ENCODE measurements at regions not wholly inside any gene's neighbourhood (a gene's known extent, or its start where the extent isn't known, plus 50 kb on each side); places are given as distances from the start of the nearest gene placed in this dataset.

GRCh38 chr4:13190093-13190721 is 293.9 kb downstream of the RAB28 start:
- CTCF ChIA-PET: no interaction called here
- 19% methylated on average over 6 of the region's 6 CpGs for WGBS (ENCODE audit: low lambda C conversion rate)
- no peak for DNase-seq

GRCh38 chr4:13184199-13184598 is 299.9 kb downstream of the RAB28 start:
- Histone ChIP-seq H3K4me1 (ENCODE audit: control insufficient read depth in 1 of 2, insufficient read depth in 2 of 2, low read depth in 1 of 2, low read length in 1 of 2) (no peaks in the 10 kb centered on the region), H3K9me3 (no peaks in the 10 kb centered on the region), H3K79me2 (ENCODE audit: insufficient read depth) (no peaks in the 10 kb centered on the region), H3K27ac (ENCODE audit: low read depth in 2 of 2, low read length in 1 of 2) (no peak overlapping the region), H4K20me1 (ENCODE audit: insufficient read depth) (no peaks in the 10 kb centered on the region), H3K36me3 (replicated peaks in 1 of 2; ENCODE audit: control insufficient read depth in 1 of 2, insufficient read depth in 2 of 2, low read length in 1 of 2) (no peaks in the 10 kb centered on the region), H3K27me3 (ENCODE audit: insufficient read depth) (no peaks in the 10 kb centered on the region), H2AFZ (ENCODE audit: low read depth) (no peak overlapping the region), H3K4me3 (ENCODE audit: low read depth in 2 of 2, low read length in 1 of 2) (no peak overlapping the region), H3K4me2 (no peak overlapping the region), H3F3A (replicated peaks; ENCODE audit: insufficient read depth) (no peaks in the 10 kb centered on the region), H3K9ac (no peak overlapping the region), H3K9me2 (no peaks in the 10 kb centered on the region)
- DNase-seq: no peak
- CTCF ChIA-PET: no interaction called here
- WGBS (ENCODE audit: low lambda C conversion rate): 36% methylated on average over 2 of the region's 2 CpGs
- POLR2A ChIA-PET: no interaction called here
- no peak for TF ChIP-seq FOSL2 (IDR thresholded peaks at IDR 0.05; ENCODE audit: borderline replicate concordance, low read depth)
- TF ChIP-seq SMC3 (IDR thresholded peaks at IDR 0.05; ENCODE audit: low read depth, low read length): no peak

More at GRCh38 chr4:13190093-13190721, 293.9 kb downstream of the RAB28 start:
- Histone ChIP-seq H3K4me2 (no peak overlapping the region), H3K9me3 (no peaks in the 10 kb centered on the region), H3K4me3 (ENCODE audit: low read depth in 2 of 2, low read length in 1 of 2) (no peak overlapping the region), H3K36me3 (replicated peaks in 1 of 2; ENCODE audit: control insufficient read depth in 1 of 2, insufficient read depth in 2 of 2, low read length in 1 of 2) (no peaks in the 10 kb centered on the region), H3K9ac (no peak overlapping the region), H2AFZ (ENCODE audit: low read depth) (no peak overlapping the region), H3K79me2 (ENCODE audit: insufficient read depth) (no peaks in the 10 kb centered on the region), H3K9me2 (no peaks in the 10 kb centered on the region), H3K27ac (ENCODE audit: low read depth in 2 of 2, low read length in 1 of 2) (no peak overlapping the region), H3K4me1 (ENCODE audit: control insufficient read depth in 1 of 2, insufficient read depth in 2 of 2, low read depth in 1 of 2, low read length in 1 of 2) (no peaks in the 10 kb centered on the region), H3K27me3 (ENCODE audit: insufficient read depth) (no peaks in the 10 kb centered on the region), H4K20me1 (ENCODE audit: insufficient read depth) (no peaks in the 10 kb centered on the region), H3F3A (replicated peaks; ENCODE audit: insufficient read depth) (no peaks in the 10 kb centered on the region)
- POLR2A ChIA-PET: no interaction called here
- TF ChIP-seq MXI1 (IDR thresholded peaks at IDR 0.05; ENCODE audit: low read depth, low read length) (no peak), ZBTB33 (IDR thresholded peaks at IDR 0.05; ENCODE audit: borderline replicate concordance, low read depth) (no peak), TAF1 (IDR thresholded peaks at IDR 0.05; ENCODE audit: borderline replicate concordance, low read depth, low read length) (no peak), CHD2 (IDR thresholded peaks at IDR 0.05; ENCODE audit: low read length, partially characterized antibody) (no peak), RFX5 (IDR thresholded peaks at IDR 0.05; ENCODE audit: low read length) (no peak), FOXM1 (IDR thresholded peaks at IDR 0.05; ENCODE audit: low read depth) (no peak), RXRA (IDR thresholded peaks at IDR 0.05; ENCODE audit: borderline replicate concordance, low read depth) (no peak)

- H3K36me3 ChIP-seq (replicated peaks in 1 of 2; ENCODE audit: control insufficient read depth in 1 of 2, insufficient read depth in 2 of 2, low read length in 1 of 2): no peaks in the 10 kb centered on the region
- CTCF ChIA-PET: no interaction called here
- H3K27me3 ChIP-seq (ENCODE audit: insufficient read depth): no peaks in the 10 kb centered on the region
- POLR2A ChIA-PET: no interaction called here
- H3K4me1 ChIP-seq (ENCODE audit: control insufficient read depth in 1 of 2, insufficient read depth in 2 of 2, low read depth in 1 of 2, low read length in 1 of 2): no peaks in the 10 kb centered on the region
- no peaks in the 10 kb centered on the region for H3F3A ChIP-seq (replicated peaks; ENCODE audit: insufficient read depth)
- H3K79me2 ChIP-seq (ENCODE audit: insufficient read depth): no peaks in the 10 kb centered on the region
- no peak overlapping the region for H2AFZ ChIP-seq (ENCODE audit: low read depth)
- no peak overlapping the region for H3K27ac ChIP-seq (ENCODE audit: low read depth in 2 of 2, low read length in 1 of 2)
- no peaks in the 10 kb centered on the region for H3K9me2 ChIP-seq
- no peak overlapping the region for H3K4me2 ChIP-seq
- no peak overlapping the region for H3K4me3 ChIP-seq (ENCODE audit: low read depth in 2 of 2, low read length in 1 of 2)
- H4K20me1 ChIP-seq (ENCODE audit: insufficient read depth): no peaks in the 10 kb centered on the region
- no peak for DNase-seq
- no peaks in the 10 kb centered on the region for H3K9me3 ChIP-seq
- no peak overlapping the region for H3K9ac ChIP-seq
- TF ChIP-seq ZBTB33 (IDR thresholded peaks at IDR 0.05; ENCODE audit: borderline replicate concordance, low read depth) (no peak), NRF1 (IDR thresholded peaks at IDR 0.05; ENCODE audit: low read depth, low read length) (no peak), CTCF (IDR thresholded peaks at IDR 0.05) (no peak), CHD2 (IDR thresholded peaks at IDR 0.05; ENCODE audit: low read length, partially characterized antibody) (no peak), NFIC (IDR thresholded peaks at IDR 0.05; ENCODE audit: borderline replicate concordance) (no peak), YY1 (IDR thresholded peaks at IDR 0.05; ENCODE audit: low read depth) (no peak), RCOR1 (IDR thresholded peaks at IDR 0.05; ENCODE audit: low read length) (no peak), PBX3 (IDR thresholded peaks at IDR 0.05) (no peak), TAF1 (IDR thresholded peaks at IDR 0.05; ENCODE audit: borderline replicate concordance, low read depth, low read length) (no peak)
Measured at GRCh38 chr4:13182133-13182532, 302.0 kb downstream of the RAB28 start.
